Osteocyte (in vitro differentiated cells): ENCODE measurements at regions not wholly inside any gene's neighbourhood (a gene's known extent, or its start where the extent isn't known, plus 50 kb on each side); places are given as distances from the start of the nearest gene placed in this dataset.

Experiments
- DNase-seq: peaks from one replicate; pipeline ENCODE4 v3.0.0; 2021; ENCODE audit warnings: mixed read lengths; ENCODE audit not compliant: unreplicated experiment; ENCODE audit errors: extremely low spot score
- H3K27ac Mint-ChIP-seq: one replicate; pipeline ENCODE4 v1.8.0; 2021; ENCODE audit warnings: mild to moderate bottlenecking, mixed read lengths; ENCODE audit not compliant: unreplicated experiment
- H3K27me3 Mint-ChIP-seq: one replicate; pipeline ENCODE4 v1.8.0; 2021; ENCODE audit warnings: mixed read lengths; ENCODE audit not compliant: unreplicated experiment
- H3K36me3 Mint-ChIP-seq: one replicate; pipeline ENCODE4 v1.8.0; 2021; ENCODE audit warnings: mixed read lengths; ENCODE audit not compliant: unreplicated experiment
- H3K4me1 Mint-ChIP-seq: one replicate; pipeline ENCODE4 v1.8.0; 2021; ENCODE audit warnings: mixed read lengths; ENCODE audit not compliant: unreplicated experiment
- H3K4me3 Mint-ChIP-seq: one replicate; pipeline ENCODE4 v1.8.0; 2021; ENCODE audit warnings: mild to moderate bottlenecking, moderate library complexity, mixed read lengths; ENCODE audit not compliant: unreplicated experiment
- H3K9me3 Mint-ChIP-seq: one replicate; pipeline ENCODE4 v1.8.0; 2021; ENCODE audit warnings: mixed read lengths; ENCODE audit not compliant: unreplicated experiment
- CTCF ChIP-seq: fragments of 200-600 bp; sonication (generic); IDR thresholded peaks from 2 replicates; pipeline ENCODE4 v1.5.0; 2021; ENCODE audit warnings: antibody characterized with exemption, mild to moderate bottlenecking, moderate library complexity

GRCh38 chr7:50211130-50212015 is 93.1 kb upstream of the IKZF1 start:
- Mint-ChIP-seq H3K27ac (no peak overlapping the region), H3K4me3 (no peak overlapping the region), H3K4me1 (no peaks in the 10 kb centered on the region), H3K27me3 (no peaks in the 10 kb centered on the region), H3K36me3 (no peaks in the 10 kb centered on the region), H3K9me3 (no peaks in the 10 kb centered on the region)
- DNase-seq, result no peak
- TF ChIP-seq CTCF, result no peak

GRCh38 chr7:50210706-50211115 is 93.8 kb upstream of the IKZF1 start:
- TF ChIP-seq CTCF, result no peak
- no peaks in the 10 kb centered on the region for H3K4me1 Mint-ChIP-seq
- no peak overlapping the region for H3K27ac Mint-ChIP-seq
- no peak overlapping the region for H3K4me3 Mint-ChIP-seq
- no peaks in the 10 kb centered on the region for H3K9me3 Mint-ChIP-seq
- no peaks in the 10 kb centered on the region for H3K36me3 Mint-ChIP-seq
- DNase-seq, result no peak
- no peaks in the 10 kb centered on the region for H3K27me3 Mint-ChIP-seq

DNA sequence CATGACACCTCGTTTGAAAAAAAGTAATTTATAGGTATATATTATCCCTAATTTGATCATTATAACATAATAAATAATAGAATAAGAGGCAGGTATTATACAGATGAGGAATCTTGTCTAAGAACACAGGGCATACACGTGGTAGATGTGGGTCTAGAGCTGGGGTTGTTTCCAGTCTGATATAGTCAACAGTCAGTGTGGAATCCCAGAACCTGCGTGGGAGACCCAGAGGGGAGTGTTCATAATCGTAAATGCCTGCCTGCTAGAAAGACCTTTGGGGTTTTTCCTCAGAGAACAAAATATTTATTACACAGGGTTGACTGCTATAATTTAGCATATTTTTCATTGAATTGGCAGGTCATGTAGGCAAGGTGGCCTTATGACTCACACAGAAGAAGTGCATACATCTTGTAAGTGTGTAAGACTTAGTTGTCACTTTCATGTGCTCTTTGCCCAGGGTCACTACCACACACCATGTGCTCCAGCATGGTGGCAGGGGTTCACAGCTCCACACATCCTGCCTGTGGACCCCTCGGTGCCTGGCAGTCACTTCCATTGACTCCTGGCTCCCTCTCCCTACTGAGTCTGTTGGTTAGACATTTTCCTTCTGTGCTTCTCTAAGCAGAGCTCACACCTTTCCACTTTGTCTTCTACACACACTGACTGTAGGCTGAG is 94.9 kb upstream of the IKZF1 start:
- Mint-ChIP-seq H3K27me3 (no peaks in the 10 kb centered on the region), H3K4me3 (no peak overlapping the region), H3K36me3 (no peaks in the 10 kb centered on the region), H3K9me3 (no peaks in the 10 kb centered on the region), H3K27ac (no peak overlapping the region), H3K4me1 (no peaks in the 10 kb centered on the region)
- no peak for DNase-seq
- TF ChIP-seq CTCF, result no peak

GRCh38 chr7:50208378-50208982 is 96.0 kb upstream of the IKZF1 start:
- H3K36me3 Mint-ChIP-seq, result no peaks in the 10 kb centered on the region
- H3K9me3 Mint-ChIP-seq, result no peaks in the 10 kb centered on the region
- no peak overlapping the region for H3K27ac Mint-ChIP-seq
- no peak for DNase-seq
- H3K4me1 Mint-ChIP-seq, result no peaks in the 10 kb centered on the region
- TF ChIP-seq CTCF, result no peak
- no peaks in the 10 kb centered on the region for H3K27me3 Mint-ChIP-seq
- H3K4me3 Mint-ChIP-seq, result no peak overlapping the region
